Activated T-cell treated with anti-CD3 and anti-CD28 coated beads, Interleukin-2, amount 50 U/mL, for 72 hours (primary cell): ENCODE measurements at regions not wholly inside any gene's neighbourhood (a gene's known extent, or its start where the extent isn't known, plus 50 kb on each side); places are given as distances from the start of the nearest gene placed in this dataset.
"Not testable (repeated sequence)": the region's sequence is repeated elsewhere in the genome, so short reads cannot be mapped to it uniquely, and the experiment has no call there.

Experiments used
- ATAC-seq, 2 donors: fragments of 150-1000 bp; cut with Tn5 transposase; replicated peaks in 1 of 2; 2 replicates each; pipeline ENCODE4 v1.10.0; 2021; ENCODE audit warnings: moderate library complexity in 2 of 2, mild to moderate bottlenecking in 1 of 2
- DNase-seq, 2 donors: peaks; one replicate each; pipeline ENCODE4 v3.0.0; 2021 to 2022; ENCODE audit warnings: mixed read lengths in 1 of 2
- H3K27ac Mint-ChIP-seq: one replicate; pipeline ENCODE4 v1.8.0; 2022; ENCODE audit warnings: mild to moderate bottlenecking, moderate library complexity, mixed read lengths
- H3K27me3 Mint-ChIP-seq: one replicate; pipeline ENCODE4 v1.8.0; 2022; ENCODE audit warnings: low read depth, mixed read lengths
- H3K36me3 Mint-ChIP-seq, 2 donors: one replicate each; pipeline ENCODE4 v1.8.0; 2022; ENCODE audit warnings: mixed read lengths in 2 of 2, mild to moderate bottlenecking in 1 of 2; ENCODE audit not compliant: insufficient read depth in 2 of 2
- H3K4me1 Mint-ChIP-seq: one replicate; pipeline ENCODE4 v1.8.0; 2022; ENCODE audit warnings: low read depth, mixed read lengths
- H3K4me3 Mint-ChIP-seq, 2 donors: one replicate each; pipeline ENCODE4 v1.8.0; 2022; ENCODE audit warnings: mild to moderate bottlenecking in 2 of 2, mixed read lengths in 2 of 2, moderate library complexity in 2 of 2
- H3K9me3 Mint-ChIP-seq, 2 donors: one replicate each; pipeline ENCODE4 v1.8.0; 2022; ENCODE audit warnings: mixed read lengths in 2 of 2

- Mint-ChIP-seq H3K9me3 (no peaks in the 10 kb centered on the region), H3K4me3 (no peak overlapping the region), H3K4me1 (no peaks in the 10 kb centered on the region), H3K27ac (no peak overlapping the region), H3K36me3 (no peaks in the 10 kb centered on the region), H3K27me3 (no peaks in the 10 kb centered on the region)
- no peak for DNase-seq
- ATAC-seq = no peak
Measured at GRCh38 chr13:26488236-26489003, 69.1 kb upstream of the WASF3 start.

GRCh38 chr13:26492301-26492700 is 65.2 kb upstream of the WASF3 start:
- H3K9me3 Mint-ChIP-seq, DNase-seq, H3K27ac Mint-ChIP-seq, H3K4me3 Mint-ChIP-seq, H3K36me3 Mint-ChIP-seq, H3K4me1 Mint-ChIP-seq, ATAC-seq, H3K27me3 Mint-ChIP-seq: not testable (repeated sequence)

GRCh38 chr13:26494571-26495195 is 62.8 kb upstream of the WASF3 start:
- H3K9me3 Mint-ChIP-seq = no peaks in the 10 kb centered on the region
- no peaks in the 10 kb centered on the region for H3K4me1 Mint-ChIP-seq
- H3K36me3 Mint-ChIP-seq = no peaks in the 10 kb centered on the region
- no peak overlapping the region for H3K27ac Mint-ChIP-seq
- H3K27me3 Mint-ChIP-seq = peaks cover 6% of the 10 kb centered on the region
- no peak overlapping the region for H3K4me3 Mint-ChIP-seq
- ATAC-seq (no peak), DNase-seq (no peak)

- no peak for ATAC-seq
- Mint-ChIP-seq H3K36me3 (no peaks in the 10 kb centered on the region), H3K9me3 (no peaks in the 10 kb centered on the region), H3K4me3 (no peak overlapping the region), H3K4me1 (no peaks in the 10 kb centered on the region), H3K27me3 (peaks cover 6% of the 10 kb centered on the region), H3K27ac (no peak overlapping the region)
- no peak for DNase-seq
Measured at GRCh38 chr13:26495750-26496149, 61.7 kb upstream of the WASF3 start.

GRCh38 chr13:26497968-26498511 is 59.4 kb upstream of the WASF3 start:
- H3K27ac Mint-ChIP-seq = no peak overlapping the region
- H3K4me3 Mint-ChIP-seq = no peak overlapping the region
- peaks cover 10% of the 10 kb centered on the region for H3K4me1 Mint-ChIP-seq
- no peak for ATAC-seq
- DNase-seq = no peak
- H3K27me3 Mint-ChIP-seq = peaks cover 6% of the 10 kb centered on the region
- no peaks in the 10 kb centered on the region for H3K36me3 Mint-ChIP-seq
- H3K9me3 Mint-ChIP-seq = no peaks in the 10 kb centered on the region

- H3K27me3 Mint-ChIP-seq = peaks cover 6% of the 10 kb centered on the region
- H3K36me3 Mint-ChIP-seq = no peaks in the 10 kb centered on the region
- peaks cover 15% of the 10 kb centered on the region for H3K4me1 Mint-ChIP-seq
- H3K27ac Mint-ChIP-seq = no peak overlapping the region
- no peak overlapping the region for H3K4me3 Mint-ChIP-seq
- no peaks in the 10 kb centered on the region for H3K9me3 Mint-ChIP-seq
- DNase-seq = no peak
- ATAC-seq = no peak
Measured at GRCh38 chr13:26498656-26499601, 58.6 kb upstream of the WASF3 start.

GRCh38 chr13:26500618-26501320 is 56.7 kb upstream of the WASF3 start:
- DNase-seq (no peak), ATAC-seq (no peak)
- Mint-ChIP-seq H3K4me1 (peaks cover 15% of the 10 kb centered on the region), H3K36me3 (no peaks in the 10 kb centered on the region), H3K27ac (no peak overlapping the region), H3K27me3 (peaks cover 6% of the 10 kb centered on the region), H3K4me3 (no peak overlapping the region), H3K9me3 (no peaks in the 10 kb centered on the region)

GRCh38 chr13:26501641-26502040 is 55.8 kb upstream of the WASF3 start:
- Mint-ChIP-seq H3K4me3 (no peak overlapping the region), H3K27me3 (peaks cover 6% of the 10 kb centered on the region)

GRCh38 chr13:26502826-26503225 is 54.7 kb upstream of the WASF3 start:
- Mint-ChIP-seq H3K4me3 (peak overlapping the region in 1 of 2 donors; percentile 15), H3K27me3 (no peaks in the 10 kb centered on the region), H3K27ac (no peak overlapping the region), H3K9me3 (no peaks in the 10 kb centered on the region), H3K36me3 (no peaks in the 10 kb centered on the region), H3K4me1 (peaks cover 15% of the 10 kb centered on the region)
- ATAC-seq (peak; percentile 94 to 95), DNase-seq (peak; percentile 29 to 34)

More at GRCh38 chr13:26501641-26502040, 55.8 kb upstream of the WASF3 start:
- no peaks in the 10 kb centered on the region for H3K9me3 Mint-ChIP-seq
- no peak for DNase-seq
- ATAC-seq = no peak
- peaks cover 15% of the 10 kb centered on the region for H3K4me1 Mint-ChIP-seq
- no peaks in the 10 kb centered on the region for H3K36me3 Mint-ChIP-seq
- H3K27ac Mint-ChIP-seq = no peak overlapping the region

- Mint-ChIP-seq H3K36me3 (no peaks in the 10 kb centered on the region), H3K9me3 (peaks cover 0 to 4% of the 10 kb centered on the region in 2 donors), H3K4me3 (no peak overlapping the region), H3K4me1 (peaks cover 15% of the 10 kb centered on the region), H3K27me3 (no peaks in the 10 kb centered on the region), H3K27ac (no peak overlapping the region)
- DNase-seq (no peak), ATAC-seq (no peak)
Measured at GRCh38 chr13:26503826-26504594, 53.5 kb upstream of the WASF3 start.
